ENCODE measurements at regions not wholly inside any gene's neighbourhood (a gene's known extent, or its start where the extent isn't known, plus 50 kb on each side); places are given as distances from the start of the nearest gene placed in this dataset.

- H3K4me3 ChIP-seq, result no peak overlapping the region
- in situ Hi-C loops (cut with MboI; ENCODE audit: low pct_unique_long_range_greater_than_20kb in 2 of 9, low sequenced_read_pairs in 9 of 9, unreplicated experiment in 9 of 9), result no loop called here
- peaks cover 5 to 10% of the 10 kb centered on the region in 2 donors for H3K4me1 ChIP-seq (replicated peaks in 1 of 2)
- 60 to 100% (median 93%) methylated on average over 1 to 2 of the region's 2 CpGs; no CpG with 5 or more reads in 3 of the 10 experiments for WGBS, 10 experiments
- no peak for ATAC-seq (replicated peaks in 6 of 8)
- H3K27ac ChIP-seq, result no peak overlapping the region
Measured at GRCh38 chr6:145283856-145284255, 451.5 kb downstream of the EPM2A start.

GRCh38 chr6:145286916-145287315, 448.4 kb downstream of the EPM2A start:
- 0 to 100% (median 60%) methylated on average over 1 of the region's 1 CpG; no CpG with 5 or more reads in 4 of the 10 experiments for WGBS, 10 experiments

DNA sequence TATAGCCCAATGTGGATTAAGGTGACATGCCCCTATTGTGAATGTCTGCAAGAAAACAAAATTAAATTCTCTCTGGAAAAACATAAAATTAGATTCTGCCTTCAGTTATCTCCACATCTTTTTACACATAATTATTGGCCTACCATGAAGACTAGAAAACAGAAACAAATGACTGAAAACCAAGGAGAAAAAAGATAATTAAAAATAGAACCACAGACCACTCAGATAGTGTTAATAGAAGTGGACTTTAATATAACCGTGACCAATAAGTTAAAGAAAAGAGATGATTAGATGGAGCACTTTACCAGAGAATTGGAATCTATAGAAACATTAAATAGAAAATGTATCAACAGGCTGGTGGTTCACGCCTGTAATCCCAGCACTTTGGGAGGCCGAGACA, 445.7 kb downstream of the EPM2A start:
- H3K4me1 ChIP-seq (replicated peaks in 1 of 2), result peaks cover 2 to 10% of the 10 kb centered on the region in 2 donors
- in situ Hi-C loops (cut with MboI; ENCODE audit: low pct_unique_long_range_greater_than_20kb in 2 of 9, low sequenced_read_pairs in 9 of 9, unreplicated experiment in 9 of 9), result no loop called here
- H3K27ac ChIP-seq, result no peak overlapping the region
- 54 to 100% (median 85%) methylated on average over 1 to 3 of the region's 3 CpGs for WGBS, 10 experiments
- ATAC-seq (replicated peaks in 6 of 8), result no peak
- H3K4me3 ChIP-seq, result no peak overlapping the region

More at GRCh38 chr6:145286916-145287315, 448.4 kb downstream of the EPM2A start:
- no peak overlapping the region for H3K4me3 ChIP-seq
- no peak for ATAC-seq (replicated peaks in 6 of 8)
- no peak overlapping the region for H3K27ac ChIP-seq
- in situ Hi-C loops (cut with MboI; ENCODE audit: low pct_unique_long_range_greater_than_20kb in 2 of 9, low sequenced_read_pairs in 9 of 9, unreplicated experiment in 9 of 9), result no loop called here
- peaks cover 5 to 10% of the 10 kb centered on the region in 2 donors for H3K4me1 ChIP-seq (replicated peaks in 1 of 2)

GRCh38 chr6:145290122-145290521, 445.2 kb downstream of the EPM2A start:
- no peak for ATAC-seq (replicated peaks in 6 of 8)
- in situ Hi-C loops (cut with MboI; ENCODE audit: low pct_unique_long_range_greater_than_20kb in 2 of 9, low sequenced_read_pairs in 9 of 9, unreplicated experiment in 9 of 9), result no loop called here
- H3K27ac ChIP-seq, result no peak overlapping the region
- 59 to 100% (median 91%) methylated on average over 1 to 2 of the region's 2 CpGs for WGBS, 10 experiments
- H3K4me1 ChIP-seq (replicated peaks in 1 of 2), result peaks cover 2 to 10% of the 10 kb centered on the region in 2 donors
- no peak overlapping the region for H3K4me3 ChIP-seq

DNA sequence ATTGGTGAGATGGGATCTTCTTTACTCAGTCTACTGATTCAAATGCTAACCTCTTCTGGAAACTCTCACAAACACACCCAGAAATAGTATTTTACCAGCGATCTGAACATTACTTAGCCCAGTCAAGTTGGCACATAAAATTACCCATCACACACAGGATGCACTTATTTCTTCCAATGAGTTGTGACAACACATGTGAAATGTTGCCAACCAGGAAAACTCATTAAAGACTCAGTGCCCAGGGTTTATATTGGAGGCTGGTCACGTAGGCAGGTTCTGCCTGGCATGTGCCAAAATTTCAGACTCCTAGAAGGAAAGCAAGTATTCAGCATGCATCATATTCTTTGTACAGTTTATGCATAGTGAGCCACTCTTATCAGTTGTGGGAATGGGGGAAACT, 443.3 kb downstream of the EPM2A start:
- WGBS, 10 experiments, result 55 to 100% (median 90%) methylated on average over 1 to 2 of the region's 2 CpGs; no CpG with 5 or more reads in 2 of the 10 experiments

GRCh38 chr6:145294942-145295341, 440.4 kb downstream of the EPM2A start:
- Histone ChIP-seq H3K4me1 (replicated peaks in 1 of 2) (no peaks in the 10 kb centered on the region), H3K27ac (no peak overlapping the region), H3K4me3 (no peak overlapping the region)
- ATAC-seq (replicated peaks in 6 of 8), result no peak
- 56 to 100% (median 89%) methylated on average over 1 to 4 of the region's 4 CpGs; no CpG with 5 or more reads in 2 of the 10 experiments for WGBS, 10 experiments
- in situ Hi-C loops (cut with MboI; ENCODE audit: low pct_unique_long_range_greater_than_20kb in 2 of 9, low sequenced_read_pairs in 9 of 9, unreplicated experiment in 9 of 9), result no loop called here

More for the DNA sequence above, 443.3 kb downstream of the EPM2A start:
- in situ Hi-C loops (cut with MboI; ENCODE audit: low pct_unique_long_range_greater_than_20kb in 2 of 9, low sequenced_read_pairs in 9 of 9, unreplicated experiment in 9 of 9), result no loop called here
- Histone ChIP-seq H3K4me1 (replicated peaks in 1 of 2) (no peaks in the 10 kb centered on the region), H3K4me3 (no peak overlapping the region), H3K27ac (no peak overlapping the region)
- no peak for ATAC-seq (replicated peaks in 6 of 8)

DNA sequence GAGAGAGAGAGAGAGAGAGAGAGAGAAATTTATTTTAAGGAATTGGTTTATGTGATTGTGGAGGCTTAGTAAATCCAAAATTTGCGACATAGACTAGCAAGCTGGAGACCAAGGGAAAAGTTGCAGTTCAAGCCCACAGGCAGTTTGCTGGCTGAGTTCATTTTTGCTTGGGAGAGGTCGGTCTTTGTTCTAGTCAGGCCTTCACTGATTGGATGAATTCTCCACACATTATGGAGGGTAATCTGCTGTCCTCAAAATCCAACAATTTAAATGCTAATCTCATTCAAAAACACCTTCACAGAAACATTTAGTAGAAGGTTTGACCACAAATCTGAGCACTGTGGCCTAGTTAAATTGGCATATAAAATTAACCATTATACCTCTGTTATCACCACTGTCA, 439.6 kb downstream of the EPM2A start:
- Histone ChIP-seq H3K4me3 (no peak overlapping the region), H3K4me1 (replicated peaks in 1 of 2) (no peaks in the 10 kb centered on the region), H3K27ac (no peak overlapping the region)
- in situ Hi-C loops (cut with MboI; ENCODE audit: low pct_unique_long_range_greater_than_20kb in 2 of 9, low sequenced_read_pairs in 9 of 9, unreplicated experiment in 9 of 9), result no loop called here
- ATAC-seq (replicated peaks in 6 of 8), result no peak
- WGBS, 10 experiments, result 20 to 80% (median 73%) methylated on average over 1 to 2 of the region's 2 CpGs; no CpG with 5 or more reads in 3 of the 10 experiments

DNA sequence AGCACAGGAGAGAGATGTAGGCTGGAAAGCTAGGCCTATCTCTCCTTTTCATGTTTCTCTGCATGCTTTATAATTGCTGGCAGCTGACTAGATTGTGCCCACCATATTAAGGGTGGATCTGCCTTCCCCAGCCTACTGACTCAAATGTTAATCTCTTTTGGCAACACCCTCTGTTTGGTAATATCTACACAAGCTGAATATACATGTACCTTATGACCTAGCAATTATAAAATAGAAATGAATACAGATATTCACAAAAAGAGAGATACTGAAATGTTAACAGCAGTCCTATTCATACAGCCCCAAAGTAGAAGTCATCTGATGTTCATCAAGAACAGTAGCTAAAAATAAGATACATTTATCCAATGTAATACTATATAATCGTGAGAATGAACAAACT, 429.6 kb downstream of the EPM2A start:
- in situ Hi-C loops (cut with MboI; ENCODE audit: low pct_unique_long_range_greater_than_20kb in 2 of 9, low sequenced_read_pairs in 9 of 9, unreplicated experiment in 9 of 9), result no loop called here
- 0 to 100% (median 89%) methylated on average over 1 of the region's 1 CpG; no CpG with 5 or more reads in 3 of the 10 experiments for WGBS, 10 experiments
- no peak overlapping the region for H3K4me3 ChIP-seq
- peaks cover 0 to 18% of the 10 kb centered on the region in 2 donors for H3K4me1 ChIP-seq (replicated peaks in 1 of 2)
- no peak overlapping the region for H3K27ac ChIP-seq
- peak in 3 of 8 experiments; percentile 79 to 94 (median 80) for ATAC-seq (replicated peaks in 6 of 8)

DNA sequence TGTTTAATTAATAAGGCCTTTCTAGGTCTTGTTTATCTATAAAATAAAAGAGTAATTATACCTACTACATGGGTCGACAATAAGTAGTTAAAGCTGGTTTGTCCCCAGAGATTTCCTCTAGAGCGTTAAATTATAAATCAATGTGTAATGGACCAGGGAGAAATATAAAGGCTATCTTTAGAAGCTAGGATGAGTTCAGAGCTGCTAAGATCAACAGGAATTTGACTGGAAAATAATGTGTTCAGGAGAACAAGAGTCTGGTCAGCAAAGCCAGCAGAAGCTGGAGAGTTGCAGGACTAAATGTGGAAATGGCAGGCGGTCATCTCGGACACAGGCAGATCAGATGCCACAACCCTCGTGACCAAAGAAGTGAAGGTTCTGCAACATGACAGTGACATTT, 428.8 kb downstream of the EPM2A start:
- no peak overlapping the region for H3K4me3 ChIP-seq
- 14 to 100% (median 76%) methylated on average over 1 to 5 of the region's 5 CpGs; no CpG with 5 or more reads in 1 of the 10 experiments for WGBS, 10 experiments
- peak in 4 of 8 experiments; percentile 16 to 92 (median 82) for ATAC-seq (replicated peaks in 6 of 8)
- no peak overlapping the region for H3K27ac ChIP-seq
- peaks cover 0 to 19% of the 10 kb centered on the region in 2 donors for H3K4me1 ChIP-seq (replicated peaks in 1 of 2)
- in situ Hi-C loops (cut with MboI; ENCODE audit: low pct_unique_long_range_greater_than_20kb in 2 of 9, low sequenced_read_pairs in 9 of 9, unreplicated experiment in 9 of 9), result no loop called here

DNA sequence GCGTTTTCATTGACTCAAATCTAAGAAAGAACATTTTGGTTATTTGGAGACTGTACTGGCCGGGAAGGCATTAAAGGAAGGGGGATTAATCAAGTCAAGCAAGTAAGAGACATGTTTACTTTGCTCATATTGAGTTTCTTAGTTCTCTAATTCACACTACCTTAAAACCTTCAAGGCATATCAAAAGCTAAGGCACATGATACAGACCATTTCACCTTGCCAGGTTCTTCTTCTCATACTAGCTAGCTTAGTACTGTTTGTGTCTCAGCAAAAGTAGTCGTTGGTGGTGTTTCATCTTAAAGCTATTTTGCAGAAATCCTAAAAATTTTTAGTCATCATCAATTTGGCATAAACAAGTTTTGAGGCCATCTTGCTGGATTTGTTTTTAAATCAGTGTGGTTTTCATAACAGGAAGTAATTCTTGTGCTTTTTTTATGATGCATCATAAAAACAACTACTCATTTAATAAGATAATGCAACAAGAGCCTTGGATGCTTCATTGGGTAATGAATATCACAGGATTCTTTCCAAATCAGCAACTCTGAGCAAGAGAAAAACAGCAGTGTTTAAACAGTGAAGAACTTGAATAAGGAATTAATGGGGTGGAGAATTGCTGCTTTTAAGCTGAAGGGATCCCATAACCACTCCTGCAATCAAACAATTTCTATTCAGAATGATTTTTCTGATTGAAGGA, 425.3 kb downstream of the EPM2A start:
- WGBS, 10 experiments, result 29 to 100% (median 88%) methylated on average over 1 to 3 of the region's 3 CpGs; no CpG with 5 or more reads in 1 of the 10 experiments
- in situ Hi-C loops (cut with MboI; ENCODE audit: low pct_unique_long_range_greater_than_20kb in 2 of 9, low sequenced_read_pairs in 9 of 9, unreplicated experiment in 9 of 9), result no loop called here
- no peak overlapping the region for H3K4me3 ChIP-seq
- no peak for ATAC-seq (replicated peaks in 6 of 8)
- no peak overlapping the region for H3K27ac ChIP-seq
- H3K4me1 ChIP-seq (replicated peaks in 1 of 2), result peaks cover 0 to 38% of the 10 kb centered on the region in 2 donors

DNA sequence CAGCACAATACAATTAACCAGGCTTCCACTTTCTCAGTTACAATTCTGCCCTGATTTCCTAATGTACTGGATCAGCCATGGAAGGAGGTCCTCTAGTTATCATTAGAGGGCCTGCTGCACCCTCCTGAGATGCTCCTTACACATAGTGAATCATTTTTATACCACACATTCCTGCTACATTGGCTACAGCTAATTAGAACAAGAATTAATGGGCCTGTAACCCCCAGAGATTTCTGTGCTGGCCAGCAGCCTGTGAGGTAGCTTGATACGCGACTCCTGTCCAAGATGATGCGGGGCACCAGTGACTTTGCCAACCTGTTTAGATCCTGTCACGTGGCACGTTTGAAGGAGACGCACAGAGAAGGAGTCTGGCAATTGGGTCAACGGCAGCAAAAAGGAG, 422.8 kb downstream of the EPM2A start:
- 80 to 100% (median 92%) methylated on average over 1 to 7 of the region's 7 CpGs; no CpG with 5 or more reads in 1 of the 10 experiments for WGBS, 10 experiments
- Histone ChIP-seq H3K4me1 (replicated peaks in 1 of 2) (peaks cover 0 to 38% of the 10 kb centered on the region in 2 donors), H3K4me3 (no peak overlapping the region), H3K27ac (no peak overlapping the region)
- in situ Hi-C loops (cut with MboI; ENCODE audit: low pct_unique_long_range_greater_than_20kb in 2 of 9, low sequenced_read_pairs in 9 of 9, unreplicated experiment in 9 of 9), result no loop called here
- ATAC-seq (replicated peaks in 6 of 8), result peak in 3 of 8 experiments; percentile 34 to 56 (median 47)

- 63 to 89% (median 79%) methylated on average over 1 of the region's 1 CpG; no CpG with 5 or more reads in 2 of the 10 experiments for WGBS, 10 experiments
- no peak overlapping the region for H3K4me3 ChIP-seq
- in situ Hi-C loops (cut with MboI; ENCODE audit: low pct_unique_long_range_greater_than_20kb in 2 of 9, low sequenced_read_pairs in 9 of 9, unreplicated experiment in 9 of 9), result no loop called here
- peaks cover 0 to 36% of the 10 kb centered on the region in 2 donors for H3K4me1 ChIP-seq (replicated peaks in 1 of 2)
- peak in 1 of 8 experiments; percentile 46 for ATAC-seq (replicated peaks in 6 of 8)
- no peak overlapping the region for H3K27ac ChIP-seq
Measured at GRCh38 chr6:145313041-145313855, 422.1 kb downstream of the EPM2A start.

GRCh38 chr6:145315982-145316600, 419.2 kb downstream of the EPM2A start:
- Histone ChIP-seq H3K4me3 (no peak overlapping the region), H3K27ac (no peak overlapping the region), H3K4me1 (replicated peaks in 1 of 2) (peaks cover 0 to 28% of the 10 kb centered on the region in 2 donors)
- no peak for ATAC-seq (replicated peaks in 6 of 8)
- WGBS, 10 experiments, result 17 to 97% (median 80%) methylated on average over 1 to 3 of the region's 3 CpGs
- in situ Hi-C loops (cut with MboI; ENCODE audit: low pct_unique_long_range_greater_than_20kb in 2 of 9, low sequenced_read_pairs in 9 of 9, unreplicated experiment in 9 of 9), result no loop called here

Measured in motor neuron (in vitro differentiated cells).